Activated CD8-positive, alpha-beta memory T cell treated with anti-CD3 and anti-CD28 coated beads, Interleukin-2, amount 50 U/mL, for 1 hour (primary cell): ENCODE measurements at regions not wholly inside any gene's neighbourhood (a gene's known extent, or its start where the extent isn't known, plus 50 kb on each side); places are given as distances from the start of the nearest gene placed in this dataset.

ENCODE experiments used
- DNase-seq: peaks from one replicate; pipeline ENCODE4 v3.0.0-alpha.2; 2020; ENCODE audit errors: extremely low read depth

DNA sequence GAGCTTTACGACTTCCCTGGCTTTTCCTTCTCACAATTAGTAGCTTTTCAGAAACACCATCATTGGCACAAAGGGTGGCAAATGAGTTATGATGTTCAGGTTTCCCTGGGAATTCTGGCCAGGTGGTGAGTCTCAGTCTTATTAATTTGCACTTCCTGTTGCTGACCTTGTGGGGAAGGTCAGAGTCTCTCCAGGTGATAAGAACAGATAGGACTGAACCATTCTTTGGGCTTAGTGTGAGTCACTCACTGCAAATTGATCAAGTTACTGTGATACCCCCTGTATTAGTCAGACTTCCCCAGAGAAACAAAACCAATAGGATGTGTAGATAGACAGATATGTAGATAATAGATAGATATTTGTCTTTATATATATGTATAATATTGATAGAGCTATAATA, 53.8 kb upstream of the RANBP3L start:
- no peak for DNase-seq

DNA sequence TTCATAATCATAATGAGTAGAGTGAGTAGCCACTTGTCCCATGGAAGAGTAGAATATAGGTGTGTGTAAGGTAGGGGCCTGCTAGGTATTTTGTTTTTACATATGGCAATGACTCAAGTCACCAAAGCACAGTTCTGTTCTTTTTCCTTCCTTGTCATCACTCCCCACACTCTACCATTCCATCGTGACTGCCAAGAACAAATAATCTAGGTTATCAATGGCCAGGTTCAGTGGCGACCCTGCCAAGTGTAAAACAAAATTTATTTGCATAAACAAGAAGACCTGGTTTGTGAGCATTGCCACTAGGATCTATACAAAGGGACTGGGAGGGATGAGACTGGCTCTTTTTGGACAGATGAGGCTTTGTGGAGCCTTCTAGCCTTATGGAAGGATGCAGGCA, 55.2 kb upstream of the RANBP3L start:
- no peak for DNase-seq

DNA sequence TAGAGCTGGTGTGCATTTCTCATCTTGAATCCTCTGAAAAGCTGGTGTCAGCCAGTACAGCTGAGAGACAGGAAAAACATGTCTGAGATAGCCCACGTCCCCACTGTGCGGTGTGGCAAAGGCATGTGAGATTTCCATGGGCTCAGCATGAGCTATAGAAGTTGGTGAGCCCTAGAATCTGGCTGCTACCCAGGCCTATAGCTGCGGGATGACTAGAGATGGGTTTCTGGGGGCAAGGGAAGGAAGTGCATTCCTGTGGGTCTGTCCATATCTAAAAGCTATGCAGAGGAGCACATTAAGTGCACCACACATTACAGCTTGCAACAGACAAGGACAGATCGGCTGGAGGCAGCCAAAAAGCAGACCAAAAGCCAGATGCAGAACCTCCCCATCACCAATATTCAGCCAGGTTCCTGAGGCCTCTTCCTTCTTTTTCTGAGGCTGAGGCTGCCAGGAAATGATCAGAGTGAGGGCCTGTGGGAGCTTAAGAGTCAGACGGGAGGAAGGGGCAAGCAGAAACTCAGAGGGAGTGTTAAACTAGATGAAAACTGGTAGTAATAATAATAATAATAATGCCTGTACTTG, 55.8 kb upstream of the RANBP3L start:
- no peak for DNase-seq

DNA sequence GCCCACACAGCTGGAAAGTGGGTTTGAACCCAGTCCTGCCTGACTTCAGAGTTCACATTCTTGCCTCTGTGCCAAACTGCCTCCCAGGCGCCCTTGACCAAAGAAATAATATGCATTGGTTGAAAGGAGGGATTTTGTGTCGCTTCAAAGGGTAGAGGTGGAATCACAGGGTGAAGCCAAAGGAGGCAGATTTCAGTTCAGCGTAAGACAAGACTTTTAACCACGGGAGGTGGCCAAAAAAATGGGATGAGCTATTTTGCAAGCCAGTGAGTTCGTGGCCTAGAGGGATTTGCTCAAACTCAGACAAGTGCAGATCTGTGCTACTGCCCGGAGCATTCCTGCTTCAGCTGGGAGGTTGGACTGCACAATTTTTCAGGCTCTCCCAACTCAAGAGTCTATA, 57.6 kb upstream of the RANBP3L start:
- no peak for DNase-seq

DNA sequence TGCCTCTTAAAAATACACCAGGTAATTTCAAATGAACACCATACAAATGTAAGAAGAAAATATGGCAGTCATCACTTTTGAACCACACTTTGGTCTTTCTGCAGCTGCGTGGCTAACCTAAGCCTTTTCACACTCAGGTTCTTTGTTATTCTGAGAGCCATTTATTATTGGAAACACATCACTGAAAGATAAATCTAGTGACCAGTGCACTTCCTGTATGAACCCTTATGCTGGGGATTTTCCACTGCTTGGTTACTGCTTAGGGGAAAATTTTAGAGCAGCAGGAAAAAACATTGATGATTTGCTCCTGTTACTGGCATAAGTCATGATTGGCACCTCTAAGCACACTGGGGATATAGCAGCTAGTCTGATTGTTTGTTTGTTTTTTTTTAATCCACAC, 58.6 kb upstream of the RANBP3L start:
- DNase-seq = no peak

DNA sequence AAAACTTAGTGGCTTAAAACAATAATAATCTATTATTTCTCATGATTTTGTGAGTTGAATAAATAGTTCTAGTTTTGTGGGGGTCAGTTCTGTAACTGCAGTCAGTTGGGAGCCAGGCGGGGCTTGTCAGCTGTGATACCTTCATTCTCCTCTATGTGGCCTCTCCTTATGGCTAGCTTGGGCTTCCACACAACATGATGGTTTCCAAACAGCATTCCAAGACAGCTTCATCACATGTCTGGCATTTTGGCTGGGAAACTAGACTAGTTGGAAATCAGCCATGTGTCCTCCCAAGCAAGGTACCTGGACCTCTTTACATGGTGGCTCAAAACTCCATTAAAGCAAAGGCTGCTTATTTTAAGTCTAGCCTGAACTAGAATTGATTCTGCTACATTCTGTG, 61.4 kb upstream of the RANBP3L start:
- no peak for DNase-seq

DNA sequence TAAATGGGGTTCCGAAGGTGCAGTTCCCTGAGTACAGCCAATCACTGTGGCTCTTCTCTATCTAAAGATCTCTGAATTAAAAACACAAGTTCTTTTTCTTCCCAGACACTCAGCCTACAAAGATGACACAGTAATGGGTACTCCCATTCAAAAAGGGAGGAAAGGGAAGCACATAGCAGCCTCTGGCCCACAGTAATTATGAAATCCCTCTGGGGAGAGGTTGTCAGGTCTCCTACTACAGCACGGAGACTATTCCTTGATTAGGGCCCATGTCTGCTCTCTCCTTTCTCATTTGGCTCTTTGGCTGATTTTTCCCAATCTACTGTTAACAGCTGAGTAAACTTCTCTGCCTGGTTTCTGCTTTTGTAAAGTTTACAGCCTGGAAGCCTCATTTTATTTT, 62.0 kb upstream of the RANBP3L start:
- DNase-seq = no peak

DNA sequence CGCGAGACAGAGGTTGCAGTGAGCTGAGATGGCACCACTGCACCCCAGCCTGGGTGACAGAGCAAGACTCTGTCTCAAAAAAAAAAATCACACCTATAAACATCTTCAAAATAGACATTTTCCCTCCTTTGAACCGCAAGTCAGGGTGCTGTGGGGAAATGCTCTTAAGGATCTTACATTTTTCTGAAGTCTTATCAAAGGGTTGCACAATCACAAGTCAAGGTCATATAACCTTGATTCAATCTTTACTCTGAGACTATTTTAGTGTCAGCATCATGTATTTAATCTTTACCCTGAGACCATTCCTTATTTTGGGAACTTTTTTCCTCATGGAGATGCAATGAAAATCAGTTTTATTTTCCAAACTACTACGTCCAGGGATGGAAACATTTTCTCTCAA, 62.8 kb upstream of the RANBP3L start:
- no peak for DNase-seq

DNA sequence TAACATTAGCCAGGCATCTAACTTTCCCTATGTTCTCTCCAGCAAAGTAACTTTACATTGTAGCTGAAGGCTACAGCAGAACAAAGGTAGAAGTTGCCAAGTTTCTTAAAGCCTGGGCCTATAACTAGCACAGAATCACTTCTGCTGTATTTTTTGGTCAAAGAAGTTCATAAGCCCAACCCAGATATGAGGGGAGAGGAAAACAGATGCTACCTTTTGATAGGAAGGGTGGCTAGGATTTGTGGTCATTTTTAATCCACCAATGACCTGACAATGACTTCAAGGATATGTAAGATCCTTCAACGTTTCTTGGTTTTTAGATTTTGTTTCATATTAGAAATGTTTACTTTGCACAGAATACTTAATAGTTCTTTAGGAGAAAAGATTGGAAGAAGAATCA, 64.2 kb upstream of the RANBP3L start:
- no peak for DNase-seq

DNA sequence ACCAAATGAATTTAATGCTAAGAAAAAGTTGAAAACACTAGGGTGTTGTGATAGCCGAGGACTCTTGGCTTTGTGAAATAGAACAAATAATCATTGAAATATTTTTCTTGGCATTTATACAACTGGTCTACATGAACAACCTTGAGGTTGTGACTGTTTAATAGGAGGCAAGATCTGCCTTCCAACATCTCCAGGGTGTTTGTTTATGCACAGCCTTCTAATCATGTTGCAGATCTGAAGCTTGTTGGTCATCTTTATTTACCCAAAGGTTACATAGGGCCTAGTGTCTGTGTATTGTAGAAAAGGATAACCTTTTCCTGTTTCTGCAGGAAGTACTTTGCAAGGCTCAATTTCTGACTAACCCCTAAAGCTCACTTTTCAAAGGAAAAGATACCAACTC, 65.2 kb upstream of the RANBP3L start:
- DNase-seq = no peak

DNA sequence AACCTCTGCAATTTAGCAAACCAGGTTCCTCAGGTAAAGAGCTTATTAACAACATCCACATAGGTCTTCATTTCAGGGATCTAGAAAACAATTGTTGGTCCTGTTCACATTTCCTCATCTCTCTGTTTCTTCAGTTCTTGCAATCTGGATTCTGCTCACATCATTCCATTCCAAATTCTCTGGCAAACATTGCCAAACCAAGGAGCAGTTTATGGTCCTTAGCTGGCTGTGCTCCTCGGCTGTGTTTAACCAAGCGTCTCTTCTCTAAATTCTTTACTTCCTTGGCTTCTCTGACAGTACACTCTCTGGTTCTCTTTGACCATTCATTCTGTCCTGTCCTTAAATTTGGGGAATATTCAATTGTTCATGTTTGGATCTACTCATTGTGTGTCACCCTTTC, 65.8 kb upstream of the RANBP3L start:
- DNase-seq = no peak

DNA sequence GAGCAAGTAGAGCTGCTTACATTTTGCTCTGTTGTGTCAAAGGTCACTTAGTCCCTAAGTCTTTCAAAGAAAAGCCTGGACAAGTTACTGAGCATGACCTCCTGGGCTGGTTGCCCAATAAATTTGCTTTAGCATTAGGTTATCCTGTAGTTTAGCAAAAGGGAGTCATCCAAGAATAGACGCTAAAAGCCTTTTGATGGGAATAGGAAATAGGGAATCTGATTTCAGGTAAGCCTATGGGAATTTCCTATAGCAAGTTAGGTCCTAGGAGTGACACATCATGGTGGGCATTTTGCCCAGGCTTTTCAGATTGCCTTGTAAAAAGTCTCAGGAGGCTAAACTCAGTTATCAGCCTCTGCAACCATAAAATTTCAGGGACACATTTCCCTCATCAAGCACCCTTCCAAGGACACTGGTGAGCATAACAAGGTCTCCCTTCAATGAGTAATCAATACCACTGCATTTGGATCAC, 67.6 kb upstream of the RANBP3L start:
- no peak for DNase-seq

DNA sequence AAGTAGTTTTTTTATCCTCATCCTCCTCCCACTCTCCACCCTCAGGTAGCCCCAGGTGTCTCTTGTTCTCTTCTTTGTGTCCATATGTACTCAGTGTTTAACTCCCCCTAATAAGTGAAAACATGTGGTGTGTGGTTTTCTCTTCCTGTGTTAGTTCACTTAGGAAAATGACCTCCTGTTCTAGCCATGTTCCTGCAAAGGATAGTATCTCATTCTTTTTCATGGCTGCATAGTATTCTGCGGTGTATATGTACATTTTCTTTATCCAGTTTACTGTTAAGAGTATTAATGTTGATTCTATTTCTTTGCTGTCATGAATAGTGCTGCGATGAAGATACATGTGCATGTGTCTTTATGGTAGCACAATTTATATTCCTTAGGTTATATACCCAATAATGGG, 68.4 kb upstream of the RANBP3L start:
- DNase-seq = no peak

DNA sequence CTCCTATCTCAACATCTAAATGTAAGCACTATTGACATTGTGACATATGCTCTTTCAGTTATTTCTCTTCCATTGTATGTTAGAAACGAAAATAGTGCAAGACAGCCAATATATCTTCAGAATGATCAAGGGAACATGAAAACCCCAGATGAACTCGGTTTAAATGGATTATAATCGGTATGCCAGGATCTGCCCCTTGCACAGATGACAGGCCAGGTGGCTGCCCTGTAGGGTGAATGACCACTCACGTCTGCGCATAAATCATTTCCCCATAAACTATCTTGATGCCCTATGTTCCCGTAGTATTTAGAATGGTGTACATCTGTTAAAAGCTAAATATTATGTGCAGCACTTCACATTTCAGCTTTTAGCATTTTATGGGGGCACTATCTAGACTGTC, 69.7 kb upstream of the RANBP3L start:
- DNase-seq = no peak

DNA sequence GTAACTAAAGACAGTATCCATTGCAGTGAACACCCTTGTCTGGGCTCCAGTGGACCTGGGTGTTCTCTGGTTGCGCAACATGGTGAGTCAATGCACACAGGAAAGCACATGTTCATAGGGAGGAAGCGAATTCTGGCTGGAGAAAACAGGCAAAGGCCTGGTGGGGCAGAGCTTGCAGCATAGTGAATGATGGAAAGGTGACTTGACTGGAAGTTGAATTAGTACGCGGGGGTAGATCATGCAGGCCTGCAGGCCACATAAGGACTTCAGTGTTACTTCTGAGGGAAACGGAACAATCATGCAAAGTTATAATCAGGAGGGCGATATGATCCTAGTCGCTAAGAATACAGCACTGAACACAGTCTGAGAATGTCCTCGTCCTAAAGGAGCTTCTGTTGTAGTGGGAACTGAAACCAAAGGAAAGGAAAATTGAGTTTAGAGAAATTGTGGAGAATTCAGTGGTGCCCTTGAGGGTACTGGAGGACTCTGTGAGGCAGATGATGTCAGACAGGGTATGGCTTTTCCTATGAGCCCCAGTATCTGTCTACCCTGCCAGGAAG, 71.9 kb upstream of the RANBP3L start:
- DNase-seq = no peak

DNA sequence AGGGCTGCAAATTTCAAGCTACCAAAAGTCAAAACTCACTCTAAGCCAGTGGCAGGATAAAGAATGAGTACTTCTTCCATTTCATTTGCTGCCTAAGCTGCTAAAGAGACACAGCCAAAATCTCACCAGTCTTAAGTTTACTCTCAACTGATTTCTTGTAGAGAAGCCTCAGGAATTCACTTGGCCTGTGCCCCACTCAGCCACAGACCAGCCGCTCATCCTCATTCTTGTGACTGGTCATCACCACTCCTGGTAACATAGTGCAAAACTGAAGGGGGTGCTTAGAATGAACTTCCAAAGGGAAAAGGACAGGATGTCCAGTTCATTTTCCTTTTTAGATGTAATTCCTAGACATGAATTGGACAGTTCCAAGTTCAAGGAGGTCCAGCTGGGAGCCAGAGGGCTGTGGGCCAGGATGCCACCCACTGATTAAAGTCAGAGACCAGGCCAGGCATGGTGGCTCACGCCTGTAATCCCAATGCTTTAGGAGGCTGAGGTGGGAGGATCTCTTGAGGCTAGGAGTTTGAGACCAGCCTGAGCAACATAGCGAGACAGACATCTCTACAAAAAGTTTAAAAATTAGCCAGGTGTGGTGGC, 72.7 kb upstream of the RANBP3L start:
- no peak for DNase-seq

DNA sequence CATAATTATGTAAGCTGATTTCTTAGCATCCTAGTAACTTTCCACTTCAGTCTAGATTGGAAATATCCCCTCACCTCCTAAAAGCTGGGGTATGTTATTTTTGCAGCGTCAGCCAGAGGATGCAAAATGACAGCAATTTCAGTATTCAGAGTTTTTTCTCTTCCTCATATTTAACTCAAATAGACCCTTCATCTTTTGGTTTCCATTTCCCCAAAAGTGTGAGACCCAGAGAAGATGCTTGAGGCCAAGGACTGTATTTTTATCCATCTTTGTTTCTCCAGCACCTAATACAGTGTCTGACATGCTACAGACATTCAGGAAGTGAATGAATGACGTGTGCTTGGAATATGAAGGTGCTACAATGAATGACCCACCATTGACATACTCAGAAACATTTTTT, 75.5 kb upstream of the RANBP3L start:
- DNase-seq = no peak

DNA sequence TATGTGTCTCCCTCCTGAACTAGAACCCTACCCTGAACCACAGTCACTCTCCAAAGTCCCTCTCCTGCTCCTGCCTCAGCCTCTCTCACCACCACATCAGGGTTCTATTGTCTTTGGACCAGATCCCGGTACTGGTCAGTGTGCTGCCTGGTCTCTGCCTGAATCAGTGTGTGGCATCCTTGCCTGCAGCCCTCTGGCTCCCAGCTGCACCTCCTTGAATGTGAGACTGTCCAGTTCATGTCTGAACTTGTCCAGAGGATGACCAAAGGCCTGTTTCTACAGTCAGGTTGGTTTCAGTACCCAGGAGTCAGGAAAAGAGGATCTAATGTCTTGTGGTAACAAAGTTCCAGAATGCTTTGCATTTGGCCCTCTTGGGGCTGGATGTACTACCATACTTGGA, 76.8 kb upstream of the RANBP3L start:
- no peak for DNase-seq

DNA sequence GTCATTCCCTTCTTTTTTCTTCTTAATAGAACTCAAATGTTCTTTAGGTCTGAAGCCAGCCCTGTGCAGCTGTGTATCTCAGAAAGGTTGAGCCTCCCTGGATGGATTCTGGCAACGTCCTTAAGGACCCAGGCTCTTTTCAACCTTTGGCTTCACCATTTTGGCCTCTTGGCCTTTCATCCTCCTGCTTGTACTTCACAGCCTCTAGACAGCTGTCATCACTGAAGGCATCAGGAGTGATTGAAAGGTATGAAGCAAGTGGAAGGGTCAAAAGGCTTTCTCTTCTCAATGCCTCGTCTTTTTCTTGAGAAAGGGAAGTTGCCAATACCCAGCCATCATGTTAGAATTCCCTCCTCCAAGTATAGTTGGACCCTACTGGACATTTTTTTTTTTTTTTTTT, 81.2 kb upstream of the RANBP3L start:
- DNase-seq = no peak

DNA sequence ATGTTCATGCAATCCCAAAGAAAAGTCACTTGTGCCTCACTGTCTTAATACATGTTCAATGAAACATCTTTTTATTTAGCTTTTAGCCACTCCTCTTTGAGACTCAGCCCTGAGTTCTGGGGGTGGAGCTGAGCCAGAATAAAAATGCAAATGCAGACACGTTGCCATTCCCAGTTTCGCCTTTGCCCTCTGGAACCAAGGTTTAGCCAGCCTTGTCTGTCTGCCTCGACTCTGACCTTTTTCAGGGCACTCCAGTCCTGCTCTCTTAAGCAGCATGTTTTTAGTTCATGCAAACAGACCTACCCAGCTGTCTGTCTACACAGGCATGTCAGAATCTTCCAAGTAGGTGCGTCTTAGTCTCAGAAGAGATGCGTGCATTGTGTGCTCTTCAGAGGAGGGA, 82.2 kb upstream of the RANBP3L start:
- no peak for DNase-seq

DNA sequence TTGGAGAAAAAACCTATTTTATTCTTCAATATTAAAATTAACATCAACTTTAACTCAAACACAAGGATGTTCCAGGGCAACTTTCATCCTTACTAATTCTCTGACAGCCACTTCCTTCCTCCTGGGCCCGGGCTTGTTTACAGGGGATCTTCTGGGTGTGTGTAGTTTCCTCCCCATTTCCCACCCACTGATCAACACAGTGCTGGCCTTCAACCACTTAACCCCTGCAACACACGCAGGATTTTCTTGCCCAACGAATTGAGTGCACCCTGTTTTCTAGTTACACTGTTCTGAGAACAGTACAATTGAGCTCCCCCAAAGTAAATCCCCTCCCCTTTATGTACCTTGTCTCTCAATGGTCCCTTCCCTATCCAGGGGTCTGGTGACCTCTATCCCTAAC, 83.1 kb upstream of the RANBP3L start:
- DNase-seq = no peak

DNA sequence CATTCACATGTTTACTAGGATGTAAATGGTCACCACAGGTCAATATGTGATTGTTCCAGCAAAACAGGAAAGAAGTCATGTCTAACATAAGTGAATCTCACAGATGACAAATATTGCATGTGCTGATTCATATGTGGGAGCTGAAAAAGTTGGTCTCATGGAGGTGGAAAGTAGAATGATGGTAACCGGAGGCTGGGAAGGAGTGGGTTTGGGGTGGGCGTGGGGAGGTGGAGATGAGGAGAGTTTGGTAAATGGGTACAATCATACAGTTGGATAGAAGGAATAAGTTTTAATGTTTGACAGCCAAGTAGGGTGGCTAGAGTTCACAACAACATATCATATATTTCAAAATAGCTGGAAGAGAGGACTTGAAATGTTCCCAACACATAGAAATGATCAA, 83.8 kb upstream of the RANBP3L start:
- no peak for DNase-seq

DNA sequence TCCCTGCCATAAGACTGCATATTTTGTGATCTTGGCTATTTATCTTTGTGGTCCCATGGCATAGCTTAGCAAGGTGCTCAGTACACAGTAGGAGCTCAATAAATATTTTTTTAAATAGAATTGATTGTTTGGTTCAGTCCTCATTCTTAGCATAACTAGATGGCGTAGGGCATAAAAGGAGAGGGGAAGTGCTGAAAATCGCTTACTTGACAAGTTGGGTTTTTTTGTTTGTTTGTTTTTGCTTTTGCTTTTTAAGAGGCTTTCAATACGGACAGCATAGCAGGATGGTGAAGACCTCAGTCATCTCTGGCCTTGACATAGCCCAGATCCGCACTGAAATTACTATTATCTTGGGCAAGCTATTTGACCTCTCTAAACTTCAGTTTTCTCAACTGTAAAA, 86.6 kb upstream of the RANBP3L start:
- no peak for DNase-seq

DNA sequence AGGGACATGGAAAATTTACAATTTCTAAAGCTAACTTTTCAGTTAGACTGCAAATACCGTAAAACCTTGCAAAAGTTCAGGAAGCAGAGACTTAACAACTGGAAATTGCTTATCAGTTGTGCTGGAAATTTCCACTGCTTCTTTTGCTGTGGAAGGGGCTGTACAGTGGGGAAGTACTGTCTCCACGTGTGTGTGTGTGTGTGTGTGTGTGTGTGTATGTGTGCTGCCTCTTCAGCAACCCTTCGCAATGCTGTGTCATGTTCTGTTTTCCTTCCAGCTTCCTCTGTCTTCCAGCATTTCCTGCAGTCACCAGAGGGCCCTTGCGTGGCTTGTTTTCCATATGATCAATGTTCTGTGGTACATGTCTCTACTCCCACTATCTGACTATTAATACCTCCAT, 87.5 kb upstream of the RANBP3L start:
- no peak for DNase-seq
